GM12878 (cell line): ENCODE measurements at regions not wholly inside any gene's neighbourhood (a gene's known extent, or its start where the extent isn't known, plus 50 kb on each side); places are given as distances from the start of the nearest gene placed in this dataset.

Source experiments
- ATAC-seq: fragments of 200-7000 bp; cut with Tn5 transposase; 3 replicates; pipeline ENCODE4 v1.9.1; 2020; ENCODE audit warnings: mild to moderate bottlenecking, moderate library complexity
- BruUV-seq: library from RNA; stranded (reverse); fragments of 400-500 nt; replicated peaks from 2 replicates; lab custom pipeline; 2021; lab: Mats Ljungman, UMichigan
- CTCF ChIA-PET: fragments of 300-600 bp; sonication (Branson Sonifier 250); formaldehyde crosslinking; extraction: SDS; loops from one replicate; lab custom pipeline; 2021; ENCODE audit warnings: inconsistent platforms; lab: Yijun Ruan, JAX
- POLR2A ChIA-PET: fragments of 350-600 bp; formaldehyde crosslinking; extraction: SDS; loops from one replicate; lab custom pipeline; 2021; ENCODE audit warnings: inconsistent platforms; lab: Charles Lee
- RAD21 ChIA-PET: fragments of 300-600 bp; sonication (Branson Sonifier 250); formaldehyde crosslinking; loops from one replicate; lab custom pipeline; 2023; ENCODE audit warnings: antibody characterized with exemption; ENCODE audit not compliant: unreplicated experiment; lab: Charles Lee
- SMC1A ChIA-PET: fragments of 300-600 bp; sonication (Branson Sonifier 250); formaldehyde crosslinking; loops from one replicate; lab custom pipeline; 2023; ENCODE audit not compliant: unreplicated experiment, uncharacterized antibody; lab: Charles Lee
- DNase-seq: peaks from one replicate; pipeline ENCODE4 v3.0.0-alpha.2; 2011; ENCODE audit warnings: low read depth, low spot score
- FAIRE-seq: peaks from 3 replicates; lab custom pipeline; 2011; peaks lifted over from hg19 to GRCh38; lab: Jason Lieb, UNC
- H2AFZ ChIP-seq: 2 replicates; pipeline ENCODE4 v1.6.0; 2011; ENCODE audit warnings: low read depth, low read length, control low read depth; ENCODE audit not compliant: control insufficient read depth
- H3K27ac ChIP-seq: 2 replicates; pipeline ENCODE4 v1.5.1; 2011; ENCODE audit warnings: control low read depth; ENCODE audit not compliant: control insufficient read depth, insufficient read depth
- H3K27me3 ChIP-seq, 2 experiments: replicated peaks in 1 of 2; 2 replicates each; pipeline versions ENCODE4 v1.6.0 to v1.6.1; 2011; ENCODE audit warnings: low read length in 1 of 2; ENCODE audit not compliant: control insufficient read depth in 2 of 2, insufficient read depth in 2 of 2
- H3K36me3 ChIP-seq, 2 experiments: 2 replicates each; pipeline ENCODE4 v1.5.1; 2011; ENCODE audit warnings: low read length in 1 of 2; ENCODE audit not compliant: control insufficient read depth in 2 of 2, insufficient read depth in 2 of 2
- H3K4me1 ChIP-seq: 2 replicates; pipeline ENCODE4 v1.6.1; 2011; ENCODE audit warnings: mild to moderate bottlenecking, low read length, moderate library complexity, mixed read lengths; ENCODE audit not compliant: control insufficient read depth, insufficient read depth
- H3K4me2 ChIP-seq: 2 replicates; pipeline ENCODE4 v1.6.0; 2011; ENCODE audit warnings: control low read depth; ENCODE audit not compliant: control insufficient read depth, insufficient read depth
- H3K4me3 ChIP-seq: fragments of 200-600 bp; sonication (generic); 2 replicates; pipeline ENCODE4 v1.5.1; 2016
- H3K79me2 ChIP-seq: 2 replicates; pipeline ENCODE4 v1.6.0; 2011; ENCODE audit warnings: low read length; ENCODE audit not compliant: control insufficient read depth, insufficient read depth
- H3K9ac ChIP-seq: 2 replicates; pipeline ENCODE4 v1.8.0; 2011; ENCODE audit warnings: low read length, control low read depth, mixed read lengths; ENCODE audit not compliant: control insufficient read depth, insufficient read depth
- H3K9me3 ChIP-seq: replicated peaks from 3 replicates; pipeline ENCODE4 v1.5.1; 2011; ENCODE audit warnings: mild to moderate bottlenecking, low read length; ENCODE audit not compliant: control insufficient read depth, insufficient read depth
- H4K20me1 ChIP-seq: 2 replicates; pipeline ENCODE4 v1.6.0; 2011; ENCODE audit not compliant: control insufficient read depth, insufficient read depth
- BRCA1 ChIP-seq: IDR thresholded peaks from 2 replicates; pipeline ENCODE4 v1.6.1; 2011; ENCODE audit warnings: low read depth, low read length, improper control_type of control experiment
- EP300 ChIP-seq, 2 experiments: fragments of 150-350 bp in 1 of 2; IDR thresholded peaks; 2 replicates each; pipeline ENCODE4 v1.6.1; 2011 to 2012; ENCODE audit warnings: low read depth in 2 of 2, low read length in 2 of 2, borderline replicate concordance in 1 of 2, improper control_type of control experiment in 1 of 2, inconsistent platforms in 1 of 2; ENCODE audit not compliant: control insufficient read depth in 1 of 2
- JUNB ChIP-seq: IDR thresholded peaks from 2 replicates; pipeline ENCODE4 v1.6.1; 2016; ENCODE audit warnings: antibody characterized with exemption, mild to moderate bottlenecking
- KLF5 ChIP-seq: fragments of 450-650 bp; IDR thresholded peaks from 2 replicates; pipeline ENCODE4 v1.6.1; 2014; ENCODE audit warnings: mild to moderate bottlenecking; ENCODE audit not compliant: partially characterized antibody
- MXI1 ChIP-seq: fragments of 150-350 bp; IDR thresholded peaks from 2 replicates; pipeline ENCODE4 v1.6.1; 2011; ENCODE audit warnings: low read depth, mild to moderate bottlenecking, inconsistent platforms, low read length, improper control_type of control experiment
- MYB ChIP-seq: fragments of 150-350 bp; IDR thresholded peaks from 2 replicates; pipeline ENCODE4 v1.6.1; 2014; ENCODE audit warnings: mild to moderate bottlenecking, low read depth, low read length, borderline replicate concordance
- MYC ChIP-seq: IDR thresholded peaks from 2 replicates; pipeline ENCODE4 v1.6.1; 2011; ENCODE audit warnings: mild to moderate bottlenecking, low read length, moderate library complexity, inconsistent platforms; ENCODE audit not compliant: insufficient read depth, insufficient replicate concordance, insufficient read length, severe bottlenecking
- RELA ChIP-seq: fragments of 450-650 bp; IDR thresholded peaks from 2 replicates; pipeline ENCODE4 v1.8.0; 2014; ENCODE audit warnings: borderline replicate concordance; ENCODE audit not compliant: partially characterized antibody
- TCF7 ChIP-seq: IDR thresholded peaks from 2 replicates; pipeline ENCODE4 v1.6.1; 2014; ENCODE audit warnings: antibody characterized with exemption, borderline replicate concordance
- ZBTB4 ChIP-seq: fragments of 450-650 bp; formaldehyde crosslinking; IDR thresholded peaks from 2 replicates; pipeline ENCODE4 v1.4.0; 2022; ENCODE audit warnings: mild to moderate bottlenecking, moderate library complexity
- WGBS: methylation state at CpG from one replicate; pipeline ENCODE4 v1.1.6; 2016; ENCODE audit warnings: low lambda C conversion rate; ENCODE audit not compliant: insufficient replicate concordance, insufficient coverage; ENCODE audit errors: missing lambda C conversion rate; 5-methylcytosine and 5-hydroxymethylcytosine counted together
- in situ Hi-C: fragments of 300-500 bp; cut with MboI; formaldehyde crosslinking; loops from 9 replicates; pipeline ENCODE4 v1.14.3; 2018; ENCODE audit warnings: mixed read lengths
- intact Hi-C: fragments of 100-400 bp; cut with micrococcal nuclease; formaldehyde crosslinking; loops from one replicate; pipeline ENCODE4 v1.14.2; 2022; ENCODE audit not compliant: unreplicated experiment

GRCh38 chr5:61728287-61728686 lies 396.2 kb downstream of the ZSWIM6 start:
- FAIRE-seq (no peak), DNase-seq (no peak), ATAC-seq (no peak)
- POLR2A ChIA-PET: no interaction called here
- SMC1A ChIA-PET: interaction anchor here (1.2 kb wide), 1 partner anchor 36 kb away, joined by 3 read pairs; no protein-coding TSS in a partner anchor
- no peaks in the 10 kb centered on the region for H3K9me3 ChIP-seq
- in situ Hi-C loops (no loop called here), intact Hi-C loops (no loop called here)
- no peaks in the 10 kb centered on the region for H4K20me1 ChIP-seq
- no peaks in the 10 kb centered on the region for H3K27me3 ChIP-seq
- no peaks in the 10 kb centered on the region for H3K4me1 ChIP-seq
- no peak overlapping the region for H3K9ac ChIP-seq
- WGBS: 0% methylated on average over 1 of the region's 1 CpG
- no peaks in the 10 kb centered on the region for H3K79me2 ChIP-seq
- no peak overlapping the region for H3K27ac ChIP-seq
- H3K4me2 ChIP-seq: no peak overlapping the region
- no peak overlapping the region for H3K4me3 ChIP-seq
- RAD21 ChIA-PET: no interaction called here
- TF ChIP-seq MYB (no peak), EP300 (IDR thresholded peaks at IDR 0.05; ENCODE audit: borderline replicate concordance in 1 of 2, control insufficient read depth in 1 of 2, low read depth in 2 of 2, low read length in 2 of 2) (no peak), TCF7 (no peak), JUNB (no peak), KLF5 (no peak), BRCA1 (no peak)
- BruUV-seq: no TSS peak
- H3K36me3 ChIP-seq: no peaks in the 10 kb centered on the region
- CTCF ChIA-PET: no interaction called here
- no peak overlapping the region for H2AFZ ChIP-seq

DNA sequence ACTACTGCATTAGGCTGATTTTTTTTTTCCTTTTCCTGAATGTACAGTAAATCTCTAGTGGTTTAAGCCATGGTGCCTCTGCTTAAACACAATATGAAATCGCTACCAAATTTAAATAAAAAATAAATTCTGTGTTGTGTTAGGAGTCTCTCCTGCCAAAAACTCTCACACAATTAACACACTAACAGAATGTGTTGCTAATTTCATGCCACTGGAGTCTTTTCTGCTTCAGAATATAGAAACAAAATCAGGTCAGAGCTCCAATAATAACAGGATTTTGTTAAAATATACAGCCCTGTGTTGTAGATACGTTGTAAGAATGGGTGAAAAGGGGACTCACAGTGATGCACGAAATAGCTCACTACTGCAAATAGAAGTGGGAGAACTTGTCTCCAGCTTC lies 398.8 kb downstream of the ZSWIM6 start:
- no peaks in the 10 kb centered on the region for H4K20me1 ChIP-seq
- H3K9ac ChIP-seq: no peak overlapping the region
- no peak overlapping the region for H3K27ac ChIP-seq
- no peaks in the 10 kb centered on the region for H3K9me3 ChIP-seq
- H3K79me2 ChIP-seq: no peaks in the 10 kb centered on the region
- ChIA-PET CTCF (no interaction called here), POLR2A (no interaction called here), RAD21 (no interaction called here), SMC1A (no interaction called here)
- intact Hi-C loops (no loop called here), in situ Hi-C loops (no loop called here)
- H3K36me3 ChIP-seq: no peaks in the 10 kb centered on the region
- no TSS peak for BruUV-seq
- H3K4me2 ChIP-seq: no peak overlapping the region
- H3K4me3 ChIP-seq: no peak overlapping the region
- DNase-seq (no peak), ATAC-seq (no peak), FAIRE-seq (no peak)
- H2AFZ ChIP-seq: no peak overlapping the region
- WGBS: 5% methylated on average over 3 of the region's 3 CpGs
- no peaks in the 10 kb centered on the region for H3K27me3 ChIP-seq
- no peaks in the 10 kb centered on the region for H3K4me1 ChIP-seq
- TF ChIP-seq MXI1 (no peak), RELA (no peak), ZBTB4 (CRISPR knock-in tag) (no peak), EP300 (IDR thresholded peaks at IDR 0.05; ENCODE audit: borderline replicate concordance in 1 of 2, control insufficient read depth in 1 of 2, low read depth in 2 of 2, low read length in 2 of 2) (no peak), MYC (no peak)
